Bone marrow (tissue), 2 donors: ENCODE measurements at regions not wholly inside any gene's neighbourhood (a gene's known extent, or its start where the extent isn't known, plus 50 kb on each side); places are given as distances from the start of the nearest gene placed in this dataset.
"Not testable (repeated sequence)": the region's sequence is repeated elsewhere in the genome, so short reads cannot be mapped to it uniquely, and the experiment has no call there.

Experiments used
- DNase-seq, 2 donors: peaks; one replicate each; lab custom pipeline; 2025; lab: John Stamatoyannopoulos, UW

DNA sequence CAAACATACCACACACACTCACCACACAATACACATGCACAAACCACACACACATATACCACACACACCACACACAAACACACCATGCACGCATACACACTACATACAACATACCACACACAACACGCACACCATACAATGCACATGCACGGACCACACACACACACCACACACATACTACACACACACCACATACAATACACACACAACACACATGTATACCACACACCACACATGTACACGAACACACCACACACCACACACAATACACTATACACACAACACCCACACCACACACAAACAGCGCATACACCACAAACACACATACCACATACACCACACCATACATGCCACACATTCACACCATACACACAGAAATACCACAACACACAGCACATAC lies 480.3 kb downstream of the DIRAS2 start:
- no peak for DNase-seq

DNA sequence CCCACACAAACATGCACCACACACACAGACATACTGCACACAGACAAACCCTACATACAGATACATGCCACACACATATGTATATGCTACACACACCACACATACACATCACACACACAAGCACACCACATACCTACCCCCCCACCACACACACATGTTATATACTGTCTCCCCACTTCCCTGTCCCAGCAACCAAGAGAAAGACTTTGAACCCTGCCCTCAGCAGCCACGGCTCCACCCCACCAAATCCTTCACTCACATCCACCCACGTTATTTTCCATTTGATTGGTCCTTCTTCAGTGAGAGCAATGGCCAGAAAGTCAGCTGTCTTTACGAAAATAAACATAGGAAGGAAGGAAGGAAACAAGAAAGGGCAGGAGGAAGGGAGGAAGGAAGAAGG lies 479.8 kb downstream of the DIRAS2 start:
- no peak for DNase-seq

DNA sequence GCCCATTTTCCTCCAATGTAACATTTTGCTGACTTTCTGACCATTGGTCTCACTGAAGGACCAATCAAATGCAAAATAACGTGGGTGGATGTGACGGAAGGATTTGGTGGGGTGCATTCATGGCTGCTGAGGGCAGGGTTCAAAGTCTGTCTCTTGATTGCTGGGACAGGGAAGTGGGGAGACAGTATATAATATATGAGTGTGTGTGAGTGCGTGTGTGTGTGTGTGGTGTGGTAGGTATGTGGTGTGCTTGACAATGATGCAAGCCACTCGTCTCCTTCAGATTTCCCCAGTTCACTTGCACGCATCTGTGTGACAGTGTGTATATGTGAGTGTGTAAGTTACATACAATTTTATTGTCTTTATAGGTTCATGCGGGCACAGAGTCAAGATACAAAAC lies 477.3 kb downstream of the DIRAS2 start:
- DNase-seq, result no peak

DNA sequence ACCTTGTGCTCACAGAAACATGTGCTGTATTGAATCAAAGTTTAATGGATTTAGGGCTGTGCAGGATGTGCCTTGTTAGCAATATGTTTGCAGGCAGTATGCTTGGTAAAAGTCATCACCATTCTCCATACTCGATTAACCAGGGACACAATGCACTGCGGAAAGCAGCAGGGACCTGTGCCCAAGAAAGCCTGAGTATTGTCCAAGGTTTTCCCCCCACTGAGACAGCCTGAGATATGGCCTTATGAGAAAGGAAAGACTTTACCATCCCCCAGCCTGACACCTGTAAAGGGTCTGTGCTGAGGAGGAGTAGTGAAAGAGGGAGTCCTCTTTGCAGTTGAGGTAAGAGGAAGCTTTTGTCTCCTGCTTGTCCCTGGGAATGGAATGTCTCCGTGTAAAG lies 476.2 kb downstream of the DIRAS2 start:
- not testable (repeated sequence) for DNase-seq

DNA sequence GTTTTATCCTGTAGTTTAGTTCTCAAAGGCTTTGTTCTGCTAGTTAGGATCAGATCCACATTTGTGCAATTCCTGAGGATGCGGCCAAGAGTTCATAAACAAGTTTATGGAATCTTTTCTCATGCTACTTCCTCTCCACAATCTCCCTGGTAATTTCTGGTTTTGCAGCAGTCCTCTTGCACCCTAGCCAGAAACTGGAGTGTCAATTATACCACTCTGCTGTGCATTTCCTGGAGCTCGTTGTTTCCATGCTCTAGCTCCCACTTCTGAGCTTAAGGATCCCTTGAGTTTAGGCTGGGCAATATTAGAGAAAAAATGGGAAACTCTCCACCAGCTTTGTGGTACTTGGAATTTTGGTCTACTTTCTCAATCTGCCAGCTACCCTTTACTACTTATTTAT lies 474.7 kb downstream of the DIRAS2 start:
- DNase-seq, result no peak

DNA sequence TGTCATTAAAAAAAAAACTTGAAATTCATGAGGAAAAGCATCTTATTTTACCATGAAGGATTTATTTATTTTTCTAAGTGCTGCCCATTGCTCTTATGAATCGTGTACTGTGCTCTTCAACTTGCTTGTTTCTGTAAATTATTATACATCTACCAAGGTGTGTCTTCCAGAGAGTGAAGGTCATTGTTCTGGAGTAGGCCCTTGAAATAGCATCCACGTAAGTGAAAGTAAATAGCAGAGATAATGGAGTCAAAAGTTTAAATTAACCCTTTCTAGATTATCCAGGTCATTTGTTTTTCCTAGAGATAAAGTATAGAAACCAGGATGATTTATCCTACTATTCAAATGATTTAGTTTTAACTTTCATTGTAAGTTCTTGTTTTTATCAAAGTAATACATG lies 473.1 kb downstream of the DIRAS2 start:
- DNase-seq, result no peak

DNA sequence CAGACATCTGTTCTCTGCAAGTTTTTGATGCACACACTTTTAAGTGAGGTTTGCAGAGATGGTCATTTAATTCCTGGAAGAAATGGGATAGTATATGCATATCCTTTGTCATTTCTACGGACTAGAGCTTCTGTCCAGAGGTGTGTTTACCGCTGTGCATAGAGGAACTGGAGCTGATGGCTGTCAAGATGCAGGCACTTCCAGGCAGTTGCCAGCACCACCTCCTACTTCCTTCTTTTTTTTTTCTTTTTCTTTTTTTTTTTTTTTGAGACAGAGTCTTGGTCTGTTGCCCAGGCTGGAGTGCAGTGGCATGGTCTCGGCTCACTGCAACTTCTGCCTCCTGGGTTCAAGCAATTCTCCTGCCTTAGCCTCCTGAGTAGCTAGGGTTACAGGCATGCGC lies 468.7 kb downstream of the DIRAS2 start:
- DNase-seq, result not testable (repeated sequence)

DNA sequence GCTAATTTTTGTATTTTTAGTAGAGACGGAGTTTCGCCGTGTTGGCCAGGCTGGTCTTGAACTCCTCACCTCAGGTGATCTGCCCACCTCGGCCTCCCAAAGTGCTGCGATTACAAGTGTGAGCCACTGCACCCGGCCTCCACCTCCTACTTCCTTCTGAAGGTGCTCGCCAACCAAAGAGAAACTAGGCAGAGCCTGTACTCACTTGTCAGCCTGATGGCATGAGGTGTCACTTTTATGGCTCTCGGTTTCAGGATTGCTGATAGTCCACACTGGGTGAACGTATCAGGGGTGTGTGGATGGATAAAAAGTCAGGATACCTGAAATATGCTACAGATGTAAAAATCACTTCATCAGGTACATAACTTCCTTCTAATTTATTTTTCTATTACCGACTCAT lies 468.3 kb downstream of the DIRAS2 start:
- DNase-seq, result not testable (repeated sequence)

DNA sequence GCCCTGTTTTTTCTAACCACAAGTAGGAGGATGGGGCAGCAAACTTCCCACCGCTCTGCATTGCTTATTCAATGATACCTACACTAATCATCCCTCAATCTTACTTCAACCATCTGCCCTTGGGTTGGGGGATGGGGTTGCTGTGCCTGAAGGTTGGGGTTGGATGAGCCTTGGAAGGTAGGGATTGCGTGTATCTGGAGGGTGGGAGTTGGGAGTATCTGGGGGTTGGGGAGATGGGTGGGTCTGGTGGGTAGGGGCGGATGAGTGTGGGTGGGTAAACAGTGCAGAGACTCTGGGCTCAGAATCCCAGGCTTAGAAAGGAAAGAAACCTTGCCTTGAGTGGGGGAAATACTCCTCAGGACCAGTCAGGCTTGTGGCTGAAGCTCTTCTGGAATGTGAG lies 467.4 kb downstream of the DIRAS2 start:
- DNase-seq, result no peak

DNA sequence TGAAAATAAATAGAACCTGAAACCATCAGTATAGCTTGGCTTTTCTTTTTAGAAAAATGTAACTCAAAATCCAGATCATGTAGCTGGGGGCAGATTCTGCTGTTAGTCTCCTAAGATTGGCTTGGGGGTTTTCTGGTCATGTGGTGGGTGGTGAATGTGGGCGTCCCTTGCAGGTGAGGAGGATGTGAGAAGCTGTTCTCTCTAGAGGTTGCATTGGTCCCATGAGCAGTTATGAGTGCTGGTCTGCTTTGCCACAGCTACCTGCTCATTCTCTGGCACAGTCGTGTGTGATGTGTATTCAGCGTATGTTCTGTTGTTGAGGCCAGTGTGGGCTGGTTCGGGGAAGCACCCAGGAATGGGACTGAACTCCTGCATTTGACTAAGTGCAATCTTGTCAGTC lies 466.8 kb downstream of the DIRAS2 start:
- no peak for DNase-seq

DNA sequence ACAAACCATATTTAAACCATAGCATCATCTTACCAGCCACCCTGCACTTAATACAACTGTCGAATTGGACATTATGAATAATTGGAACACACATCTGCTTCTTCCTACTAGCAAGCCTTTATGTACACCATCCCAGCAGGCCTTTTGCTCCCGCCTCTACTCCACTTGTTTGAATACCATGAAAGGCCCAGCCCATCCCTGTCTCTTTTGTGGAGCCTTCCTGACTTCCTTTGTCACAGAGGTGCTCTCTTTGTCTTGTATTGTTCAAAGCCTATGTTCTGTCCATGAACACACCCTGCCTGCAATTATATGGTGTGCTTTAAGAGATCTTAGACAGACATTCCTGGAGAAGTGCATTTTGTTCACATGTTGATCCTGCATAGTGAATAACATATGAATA lies 465.7 kb downstream of the DIRAS2 start:
- DNase-seq, result no peak

DNA sequence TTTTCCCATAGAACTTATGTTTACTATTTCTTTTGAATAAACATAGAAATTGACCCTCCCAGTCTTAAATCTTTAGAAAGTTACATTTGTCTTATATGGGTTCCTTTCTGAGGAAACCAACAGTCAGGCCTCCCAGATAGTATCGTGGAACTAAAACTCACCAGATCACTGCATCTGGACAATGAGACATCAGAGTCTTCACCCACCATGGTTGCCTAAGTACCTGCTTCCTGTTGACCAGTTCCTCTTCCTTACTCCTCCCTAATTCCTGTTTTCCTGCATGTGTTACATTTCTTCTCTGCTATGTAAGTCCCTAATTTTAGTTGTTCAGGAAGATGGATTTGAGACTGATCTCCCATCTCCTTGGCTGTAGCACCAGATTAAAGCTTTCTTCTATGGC lies 462.2 kb downstream of the DIRAS2 start:
- no peak for DNase-seq

DNA sequence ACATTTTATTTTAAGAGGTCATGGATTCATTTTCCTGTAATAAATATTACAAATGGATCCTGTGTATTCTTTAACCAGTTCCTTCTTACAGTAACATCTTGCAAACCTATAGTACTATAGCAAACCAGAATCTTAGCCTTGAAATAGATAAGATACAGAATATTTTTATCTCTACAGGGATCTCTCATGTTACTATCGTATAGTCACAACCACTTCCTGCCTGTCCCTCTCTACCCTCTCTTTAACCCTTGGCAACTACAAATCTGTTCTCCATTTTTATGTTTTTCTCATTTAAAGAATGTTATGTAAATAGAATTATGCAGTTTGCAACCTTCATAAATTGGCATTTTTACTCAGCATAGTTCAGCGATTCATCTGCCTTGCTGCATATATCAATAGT lies 454.0 kb downstream of the DIRAS2 start:
- peak in 1 of 2 donors; percentile 2 for DNase-seq

DNA sequence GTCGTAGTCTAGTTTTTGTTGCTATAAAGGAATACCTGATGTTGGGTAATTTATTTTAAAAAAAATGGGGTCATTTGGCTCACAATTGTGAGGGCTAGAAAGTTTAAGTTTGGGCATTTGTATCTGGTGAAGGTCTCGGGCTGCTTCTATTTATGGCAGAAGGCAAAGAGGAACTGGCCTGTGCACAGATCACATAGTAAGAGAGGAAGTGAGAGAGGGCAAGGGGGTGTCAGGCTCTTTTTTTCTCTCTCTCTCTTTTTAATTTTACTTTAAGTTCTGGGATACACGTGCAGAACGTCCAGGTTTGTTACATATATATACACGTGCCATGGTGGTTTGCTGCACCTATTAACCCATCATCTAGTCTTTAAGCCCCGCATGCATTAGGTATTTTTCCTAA lies 453.3 kb downstream of the DIRAS2 start:
- DNase-seq, result peak in 1 of 2 donors; percentile 54

DNA sequence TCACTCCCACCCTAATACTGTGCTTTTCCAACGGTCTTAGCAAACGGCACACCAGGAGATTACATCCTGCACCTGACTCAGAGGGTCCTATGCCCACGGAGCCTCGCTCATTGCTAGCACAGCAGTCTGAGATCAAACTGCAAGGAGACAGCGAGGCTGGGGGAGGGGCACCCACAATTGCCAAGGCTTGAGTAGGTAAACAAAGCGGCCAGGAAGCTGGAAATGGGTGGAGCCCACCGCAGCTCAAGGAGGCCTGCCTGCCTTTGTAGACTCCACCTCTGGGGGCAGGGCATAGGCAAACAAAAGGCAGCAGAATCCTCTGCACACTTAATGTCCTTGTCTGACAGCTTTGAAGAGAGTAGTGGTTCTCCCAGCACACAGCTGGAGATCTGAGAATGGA lies 450.2 kb downstream of the DIRAS2 start:
- not testable (repeated sequence) for DNase-seq

DNA sequence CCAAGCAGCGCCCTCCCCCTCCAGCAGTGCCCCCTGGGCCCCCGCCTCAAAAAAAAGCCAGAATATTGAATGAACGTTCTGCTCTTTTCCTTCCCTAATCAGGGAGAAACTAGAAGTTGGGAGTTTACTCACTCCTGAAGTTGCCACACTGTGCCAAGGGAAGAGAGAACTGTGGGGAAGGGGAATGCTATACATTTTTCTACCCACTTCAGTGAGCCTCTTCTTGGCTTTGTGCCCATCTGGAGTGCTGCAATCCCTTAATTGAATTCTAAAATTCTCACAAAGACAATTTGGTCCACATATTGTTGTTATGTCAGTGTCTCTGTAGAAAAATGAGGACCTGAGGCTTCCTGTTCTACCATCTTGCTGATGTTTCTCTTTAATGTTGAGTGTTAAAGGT lies 443.7 kb downstream of the DIRAS2 start:
- no peak for DNase-seq

DNA sequence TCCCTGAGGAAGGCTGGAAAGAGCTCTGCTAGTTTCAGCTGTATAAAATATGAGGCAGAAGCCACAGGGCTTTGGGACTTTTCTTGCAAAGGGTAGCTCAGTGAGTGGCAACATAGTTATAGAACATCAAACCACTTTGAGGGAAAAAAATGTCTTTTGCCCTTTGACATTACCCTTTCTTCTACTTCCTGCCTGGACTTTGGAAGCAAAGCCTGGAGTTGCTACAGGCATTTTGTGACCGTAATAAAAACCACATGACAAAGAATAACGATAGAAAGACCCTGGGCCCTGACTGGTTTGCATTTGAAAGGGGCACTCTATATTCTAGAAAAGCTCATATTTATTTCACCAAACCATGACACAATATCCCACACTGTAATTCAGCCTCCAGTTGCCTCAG lies 440.9 kb downstream of the DIRAS2 start:
- no peak for DNase-seq

DNA sequence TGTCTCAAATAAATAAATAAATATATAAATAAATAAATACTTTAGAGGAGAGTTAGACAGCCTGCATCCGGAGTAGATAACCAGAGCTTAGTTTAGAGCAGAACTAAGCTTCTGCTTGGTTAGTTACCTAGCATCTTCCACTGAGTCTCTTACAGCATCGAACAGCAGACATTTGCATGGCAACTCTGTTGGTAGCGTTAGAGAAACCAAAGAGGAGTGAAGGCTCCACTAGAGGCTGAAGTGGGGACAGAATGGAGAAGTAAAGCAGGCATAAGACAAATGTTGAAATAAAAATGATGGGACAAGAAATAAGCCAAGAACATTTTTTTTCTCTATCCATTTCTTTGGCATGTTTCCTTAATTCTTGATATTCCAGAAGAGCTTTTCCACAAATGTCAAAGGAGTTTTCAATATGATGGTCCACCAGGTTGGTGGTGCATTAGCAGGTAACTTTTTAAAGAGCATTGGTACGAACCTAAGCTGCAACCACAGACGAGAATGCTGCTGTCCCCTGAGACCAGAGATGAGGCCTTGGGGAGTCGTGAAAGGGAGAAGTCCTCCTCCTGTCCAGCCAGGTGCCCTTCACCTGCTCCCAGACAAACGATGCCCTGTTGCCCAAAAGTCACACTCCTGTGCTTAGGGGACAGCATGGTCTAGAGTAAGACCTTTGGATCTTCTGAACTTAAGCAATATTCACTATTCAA lies 438.3 kb downstream of the DIRAS2 start:
- DNase-seq, result no peak

DNA sequence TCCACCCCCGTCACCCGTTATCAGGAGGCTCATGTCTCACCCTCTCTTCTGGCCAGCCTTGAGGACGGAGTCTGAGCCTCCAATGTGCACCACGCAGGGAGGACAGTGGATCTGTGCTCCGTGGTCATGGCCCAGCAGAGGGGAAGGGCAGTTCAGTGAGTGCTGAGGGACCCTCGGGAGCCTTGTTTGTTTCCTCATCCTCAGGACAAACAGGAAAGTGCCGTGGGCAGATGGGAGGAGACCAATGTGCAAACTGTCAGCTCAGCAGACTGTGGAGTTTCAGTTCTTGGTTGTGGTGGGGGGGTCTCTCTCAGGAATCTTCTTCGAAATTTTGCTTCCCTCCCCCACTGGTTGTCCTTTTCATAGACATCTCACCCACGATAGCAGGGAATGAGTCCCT lies 429.6 kb downstream of the DIRAS2 start:
- DNase-seq, result not testable (repeated sequence)

DNA sequence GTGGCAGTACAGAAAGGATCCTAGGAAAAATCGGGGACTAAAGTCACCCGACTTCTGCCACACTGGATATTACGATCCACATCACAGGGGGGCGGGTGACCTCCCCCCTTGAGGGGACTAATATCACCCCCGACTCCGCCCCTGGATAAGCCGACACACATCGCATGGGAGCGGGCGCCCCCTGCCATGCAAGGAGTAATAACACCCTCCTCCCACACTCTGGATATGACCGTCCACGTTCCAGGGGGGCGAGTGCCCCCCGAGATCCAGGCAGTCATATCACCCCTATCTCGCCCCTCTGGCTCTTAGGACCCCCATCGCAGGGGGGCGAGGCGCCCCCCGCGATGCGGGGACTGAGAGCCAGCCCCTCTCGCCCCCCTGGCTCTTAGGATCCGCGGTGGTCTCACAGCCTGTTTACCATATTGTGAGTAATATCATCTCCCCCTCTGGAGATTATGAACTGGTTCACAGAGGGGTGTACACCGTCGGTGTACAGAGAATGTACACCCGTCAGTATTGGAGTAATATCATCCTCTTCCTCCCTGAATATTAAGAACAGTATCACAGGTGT lies 423.0 kb downstream of the DIRAS2 start:
- no peak for DNase-seq

DNA sequence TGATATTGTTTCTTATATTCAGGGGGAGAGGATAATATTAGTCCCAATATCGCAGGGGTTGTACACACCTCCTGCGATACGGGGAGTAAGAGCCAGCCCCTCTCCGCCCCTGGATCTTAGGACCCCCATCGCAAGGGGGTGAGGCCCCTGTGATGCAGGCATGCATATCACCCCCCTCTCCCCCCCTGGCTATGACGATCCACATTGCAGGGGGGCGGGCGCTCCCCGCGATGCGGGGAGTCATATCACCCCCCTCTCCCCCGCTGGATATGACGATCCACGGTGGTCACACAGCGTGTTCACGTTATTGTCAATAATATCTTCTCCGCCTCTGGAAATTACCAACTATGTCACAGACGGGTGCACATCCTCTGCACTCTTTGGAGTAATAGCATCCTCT lies 420.7 kb downstream of the DIRAS2 start:
- DNase-seq, result not testable (repeated sequence)

DNA sequence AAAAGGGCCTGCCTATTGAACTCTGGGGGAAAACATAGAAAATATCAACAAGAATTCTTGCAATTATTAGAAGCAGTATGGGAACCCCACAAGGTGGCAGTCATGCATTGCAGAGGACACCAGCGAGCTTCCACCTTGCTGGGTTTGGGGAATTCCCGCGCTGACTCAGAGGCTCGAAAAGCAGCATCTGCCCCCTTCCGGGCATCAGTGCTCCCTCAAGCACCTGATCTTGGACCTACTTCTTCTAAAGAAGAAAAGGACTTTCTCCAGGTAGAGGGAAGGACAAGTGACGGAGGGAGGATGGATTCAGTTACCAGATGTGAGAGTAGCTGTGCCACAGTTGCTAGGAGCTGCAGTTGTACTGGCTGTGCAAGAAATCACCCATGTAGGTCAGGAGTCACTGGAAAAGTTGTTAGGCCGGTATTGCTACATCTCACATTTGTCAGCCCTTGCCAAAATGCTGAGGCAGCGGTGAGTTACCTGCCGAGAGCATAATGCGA lies 415.7 kb downstream of the DIRAS2 start:
- DNase-seq, result not testable (repeated sequence)

DNA sequence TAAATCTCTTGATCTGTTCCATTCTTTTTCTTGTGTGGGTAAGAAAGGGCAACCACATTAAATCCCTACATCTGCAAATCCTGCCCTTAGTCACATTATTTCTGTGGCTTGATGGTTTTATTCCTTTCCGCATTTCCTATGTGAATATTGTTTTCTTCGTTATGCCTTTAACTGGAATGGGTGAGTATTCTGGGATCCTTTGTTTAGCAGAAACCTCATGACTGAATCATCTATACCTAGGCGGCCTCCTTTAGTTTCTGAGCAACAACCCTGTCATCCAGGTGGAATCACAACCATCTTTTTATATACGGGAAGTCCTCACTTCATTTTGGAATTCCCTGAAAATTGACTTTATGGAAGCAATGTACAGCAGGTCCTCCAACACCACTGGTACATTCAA lies 409.5 kb downstream of the DIRAS2 start:
- not testable (repeated sequence) for DNase-seq

DNA sequence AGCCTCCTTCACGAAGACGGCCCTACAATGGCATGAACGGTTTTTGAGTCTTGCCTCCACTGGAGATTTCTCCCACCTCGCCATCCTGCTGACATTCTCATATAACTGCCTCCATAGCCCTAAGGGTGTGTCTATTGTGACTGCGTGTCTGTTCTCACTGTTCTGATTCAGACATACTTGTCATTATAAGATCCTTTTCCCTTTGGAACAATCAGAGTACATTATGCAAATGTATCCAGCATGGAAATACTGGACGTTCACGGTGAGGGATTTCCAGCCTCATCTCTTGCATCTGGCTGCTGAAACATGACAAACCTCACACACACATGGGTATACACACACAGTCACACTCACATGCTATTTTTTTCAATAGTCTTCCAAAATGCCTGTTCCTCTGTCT lies 402.1 kb downstream of the DIRAS2 start:
- no peak for DNase-seq
